Ascending aorta (tissue), 2 donors: ENCODE measurements at regions not wholly inside any gene's neighbourhood (a gene's known extent, or its start where the extent isn't known, plus 50 kb on each side); places are given as distances from the start of the nearest gene placed in this dataset.
A peak's percentile ranks its signal among the peaks of the same experiment; 100 is the strongest.

Experiments used
- DNase-seq, 2 donors: peaks; one replicate each; pipeline ENCODE4 v3.0.0-alpha.2; 2019; ENCODE audit warnings: low spot score in 2 of 2
- H3K27ac ChIP-seq, 2 donors: fragments of 200-600 bp; sonication (generic); one replicate each; pipeline ENCODE4 v1.5.1; 2016 to 2017; ENCODE audit warnings: mild to moderate bottlenecking in 1 of 2
- H3K27me3 ChIP-seq: fragments of 200-600 bp; sonication (generic); one replicate; pipeline ENCODE4 v1.5.1; 2017
- H3K36me3 ChIP-seq, 2 donors: fragments of 200-600 bp; sonication (generic); one replicate each; pipeline ENCODE4 v1.5.1; 2016
- H3K4me1 ChIP-seq, 2 donors: fragments of 200-600 bp; sonication (generic); one replicate each; pipeline ENCODE4 v1.5.1; 2016 to 2017; ENCODE audit warnings: mild to moderate bottlenecking in 1 of 2
- H3K4me3 ChIP-seq, 2 donors: fragments of 200-600 bp; sonication (generic); one replicate each; pipeline ENCODE4 v1.5.1; 2016 to 2017; ENCODE audit warnings: mild to moderate bottlenecking in 1 of 2
- H3K9me3 ChIP-seq, 2 donors: fragments of 200-600 bp; sonication (generic); one replicate each; pipeline ENCODE4 v1.5.1; 2016
- intact Hi-C: fragments of 100-400 bp; cut with DNase I; formaldehyde crosslinking; loops from one replicate; pipeline ENCODE4 v1.15.1; 2023
- TF ChIP-seq, protein P1 (sequence below), 3 experiments: fragments of 200-600 bp in 2 of 3; fragments of 450-650 bp in 1 of 3; sonication (generic) in 2 of 3; IDR thresholded peaks; one replicate each; pipeline ENCODE4 v1.5.1; 2016 to 2019; ENCODE audit warnings: antibody characterized with exemption in 3 of 3, mild to moderate bottlenecking in 1 of 3, moderate library complexity in 1 of 3

DNA sequence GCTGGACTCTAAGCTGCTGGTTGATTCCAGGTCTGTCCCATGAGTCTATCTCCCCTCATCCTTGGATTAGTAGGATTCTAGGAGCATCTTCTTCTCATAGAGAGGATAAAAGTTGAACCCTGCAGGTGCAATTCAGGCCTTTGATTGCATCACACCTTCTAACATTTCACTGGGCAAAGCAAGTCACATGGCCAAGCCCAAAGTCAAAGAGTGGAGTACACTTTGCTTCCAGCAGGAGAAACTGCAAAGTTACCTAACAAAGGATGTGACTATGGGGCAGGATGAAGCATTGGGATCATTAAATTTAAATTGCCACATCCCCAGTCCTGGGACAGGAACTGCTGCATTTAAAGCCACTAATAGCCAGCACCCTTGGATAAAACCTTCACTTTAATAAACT is 51.0 kb upstream of the EGFLAM start:
- H3K27me3 ChIP-seq, result no peaks in the 10 kb centered on the region
- DNase-seq, result no peak
- TF ChIP-seq, protein P1, sequence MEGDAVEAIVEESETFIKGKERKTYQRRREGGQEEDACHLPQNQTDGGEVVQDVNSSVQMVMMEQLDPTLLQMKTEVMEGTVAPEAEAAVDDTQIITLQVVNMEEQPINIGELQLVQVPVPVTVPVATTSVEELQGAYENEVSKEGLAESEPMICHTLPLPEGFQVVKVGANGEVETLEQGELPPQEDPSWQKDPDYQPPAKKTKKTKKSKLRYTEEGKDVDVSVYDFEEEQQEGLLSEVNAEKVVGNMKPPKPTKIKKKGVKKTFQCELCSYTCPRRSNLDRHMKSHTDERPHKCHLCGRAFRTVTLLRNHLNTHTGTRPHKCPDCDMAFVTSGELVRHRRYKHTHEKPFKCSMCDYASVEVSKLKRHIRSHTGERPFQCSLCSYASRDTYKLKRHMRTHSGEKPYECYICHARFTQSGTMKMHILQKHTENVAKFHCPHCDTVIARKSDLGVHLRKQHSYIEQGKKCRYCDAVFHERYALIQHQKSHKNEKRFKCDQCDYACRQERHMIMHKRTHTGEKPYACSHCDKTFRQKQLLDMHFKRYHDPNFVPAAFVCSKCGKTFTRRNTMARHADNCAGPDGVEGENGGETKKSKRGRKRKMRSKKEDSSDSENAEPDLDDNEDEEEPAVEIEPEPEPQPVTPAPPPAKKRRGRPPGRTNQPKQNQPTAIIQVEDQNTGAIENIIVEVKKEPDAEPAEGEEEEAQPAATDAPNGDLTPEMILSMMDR (IDR thresholded peaks at IDR 0.05), result no peak
- no peak overlapping the region for H3K4me3 ChIP-seq
- H3K36me3 ChIP-seq, result no peaks in the 10 kb centered on the region
- intact Hi-C loops, result no loop called here
- H3K9me3 ChIP-seq, result no peaks in the 10 kb centered on the region
- no peaks in the 10 kb centered on the region for H3K4me1 ChIP-seq
- no peak overlapping the region for H3K27ac ChIP-seq

DNA sequence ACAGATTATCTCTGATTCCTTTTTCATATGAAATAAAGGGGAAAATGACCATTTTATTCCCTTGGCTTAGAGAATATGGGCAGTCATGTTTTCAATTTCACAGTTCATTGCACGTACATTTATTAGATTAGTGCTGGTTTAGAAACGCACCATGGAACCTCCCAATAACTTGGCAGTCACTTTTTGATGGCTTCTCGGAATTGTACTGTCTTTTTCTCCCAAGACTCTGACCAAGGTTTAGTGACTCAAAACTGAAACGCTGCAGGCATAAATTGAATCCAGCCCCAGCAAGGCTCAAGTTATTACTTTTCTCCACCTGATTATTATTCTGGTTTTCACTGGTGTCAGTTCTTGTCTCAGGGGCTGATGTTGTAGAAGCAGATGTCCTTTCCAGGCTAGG is 55.6 kb upstream of the EGFLAM start:
- no peak for DNase-seq
- TF ChIP-seq, protein P1 (IDR thresholded peaks at IDR 0.05), result no peak

DNA sequence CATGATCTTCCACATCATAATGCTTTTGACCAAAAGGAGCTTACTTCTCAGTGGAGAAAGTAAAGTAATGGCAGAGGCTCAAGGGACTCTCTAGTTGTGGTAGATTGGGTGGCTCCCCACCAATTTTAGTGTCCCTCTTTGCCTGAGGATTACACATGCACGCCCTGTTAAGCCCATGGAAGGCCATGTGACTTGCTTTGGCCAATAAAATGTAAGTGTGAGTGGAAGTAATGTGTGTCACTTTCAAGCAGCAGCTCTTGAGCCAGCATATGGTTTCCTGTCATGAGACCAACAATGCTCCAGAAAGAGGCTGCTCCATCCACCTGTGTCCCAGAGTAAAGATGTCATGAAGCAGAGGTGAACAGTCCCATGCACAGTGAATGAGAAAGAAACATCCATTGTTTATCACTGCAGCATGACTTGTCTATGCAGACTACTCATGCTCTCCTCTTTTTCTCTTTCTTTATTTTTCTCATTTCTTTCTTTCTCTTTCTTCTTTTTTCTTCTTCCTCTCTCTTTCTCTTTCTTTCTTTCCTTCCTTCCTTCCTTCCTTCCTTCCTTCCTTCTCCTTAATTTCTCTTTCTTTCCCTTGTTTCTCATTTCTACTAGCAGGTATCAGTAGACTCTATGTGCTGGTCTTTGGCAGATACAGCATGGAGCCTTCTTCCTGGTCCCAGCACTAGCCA is 57.3 kb upstream of the EGFLAM start:
- intact Hi-C loops, result no loop called here
- Histone ChIP-seq H3K9me3 (no peaks in the 10 kb centered on the region), H3K27me3 (no peaks in the 10 kb centered on the region), H3K36me3 (no peaks in the 10 kb centered on the region), H3K4me3 (no peak overlapping the region), H3K4me1 (no peaks in the 10 kb centered on the region), H3K27ac (no peak overlapping the region)
- TF ChIP-seq, protein P1 (IDR thresholded peaks at IDR 0.05), result no peak
- no peak for DNase-seq

More for the DNA sequence above, 55.6 kb upstream of the EGFLAM start:
- Histone ChIP-seq H3K4me3 (no peak overlapping the region), H3K27ac (no peak overlapping the region), H3K27me3 (no peaks in the 10 kb centered on the region), H3K36me3 (no peaks in the 10 kb centered on the region), H3K4me1 (no peaks in the 10 kb centered on the region), H3K9me3 (no peaks in the 10 kb centered on the region)
- intact Hi-C loops, result no loop called here

DNA sequence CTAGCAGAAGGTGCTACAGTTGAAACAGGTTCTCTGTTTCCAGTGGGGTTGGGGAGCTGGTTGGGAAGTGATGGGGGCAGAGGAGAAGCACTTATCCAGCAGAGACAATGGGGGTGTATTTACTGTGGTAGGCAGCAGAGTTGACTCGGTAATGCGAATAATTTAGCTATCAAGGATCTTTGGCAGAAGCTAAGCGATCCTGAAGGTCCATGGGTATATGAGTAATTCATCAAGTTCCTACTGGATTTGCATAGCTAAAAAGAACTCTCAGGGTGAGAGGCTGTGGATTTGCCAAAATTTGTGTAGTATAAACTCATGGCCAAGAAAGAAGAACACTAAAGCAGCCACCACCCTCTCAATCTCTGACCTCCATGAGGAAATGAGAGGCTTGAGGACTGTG is 61.2 kb upstream of the EGFLAM start:
- Histone ChIP-seq H3K27ac (no peak overlapping the region), H3K9me3 (no peaks in the 10 kb centered on the region), H3K27me3 (no peaks in the 10 kb centered on the region), H3K36me3 (no peaks in the 10 kb centered on the region), H3K4me3 (no peak overlapping the region), H3K4me1 (no peaks in the 10 kb centered on the region)
- TF ChIP-seq, protein P1 (IDR thresholded peaks at IDR 0.05), result no peak
- DNase-seq, result no peak
- intact Hi-C loops, result loop anchor here (10.0 kb wide), 1 partner anchor 692 kb away; no protein-coding TSS in a partner anchor

DNA sequence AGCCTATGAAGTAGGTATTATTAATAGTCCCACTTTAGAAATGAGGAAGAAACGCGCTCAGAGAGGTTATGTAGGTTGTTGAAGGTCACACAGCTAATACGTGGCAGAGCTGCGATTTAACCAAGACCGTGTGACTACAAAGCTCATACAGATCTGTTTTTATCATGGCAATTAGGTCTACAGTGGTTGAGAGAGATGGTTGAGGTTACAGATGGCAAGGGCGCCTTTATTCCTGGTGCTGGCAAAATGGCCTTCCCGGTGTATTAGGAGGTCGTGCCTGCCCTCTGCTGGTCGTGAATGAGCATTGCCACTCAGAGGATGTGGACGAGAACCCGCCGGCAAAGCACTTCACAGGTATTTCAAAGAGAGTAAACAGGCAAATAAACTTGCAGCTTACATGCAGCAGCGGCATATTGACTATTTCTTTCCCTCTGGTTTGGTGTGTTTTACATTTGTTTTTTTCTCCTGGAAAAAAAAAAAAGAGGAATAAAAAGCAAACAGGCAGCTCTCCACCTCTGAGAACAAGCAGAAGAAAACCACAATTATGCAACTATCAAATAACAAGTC is 65.3 kb upstream of the EGFLAM start:
- Histone ChIP-seq H3K4me1 (no peaks in the 10 kb centered on the region), H3K36me3 (no peaks in the 10 kb centered on the region), H3K27ac (no peak overlapping the region), H3K4me3 (no peak overlapping the region), H3K9me3 (no peaks in the 10 kb centered on the region), H3K27me3 (no peaks in the 10 kb centered on the region)
- intact Hi-C loops, result loop anchor here (1.0 to 10.0 kb wide), 3 partner anchors 355 to 780 kb away; no protein-coding TSS in a partner anchor
- TF ChIP-seq, protein P1 (IDR thresholded peaks at IDR 0.05), result peak; percentile 57 to 73 (median 72)
- peak; percentile 9 to 73 for DNase-seq
